Gastroesophageal sphincter (tissue), 4 donors: ENCODE measurements at regions not wholly inside any gene's neighbourhood (a gene's known extent, or its start where the extent isn't known, plus 50 kb on each side); places are given as distances from the start of the nearest gene placed in this dataset.

Experiments used
- ATAC-seq: fragments of 150-250 bp; one replicate; pipeline ENCODE4 v1.9.1; 2016; ENCODE audit warnings: mild to moderate bottlenecking, moderate library complexity
- H3K27ac ChIP-seq, 4 donors: fragments of 200-600 bp; sonication (generic) in 3 of 4; 1 replicate in 3 of 4; 2 replicates in 1 of 4; pipeline ENCODE4 v1.5.1; 2016 to 2019
- H3K27me3 ChIP-seq: fragments of 200-600 bp; sonication (generic); one replicate; pipeline ENCODE4 v1.5.1; 2019
- H3K36me3 ChIP-seq, 2 donors: fragments of 200-600 bp; sonication (generic); one replicate each; pipeline ENCODE4 v1.5.1; 2019; ENCODE audit warnings: control low read depth in 1 of 2
- H3K4me1 ChIP-seq, 3 donors: fragments of 200-600 bp; sonication (generic); 1 replicate in 2 of 3; 2 replicates in 1 of 3; pipeline ENCODE4 v1.5.1; 2016 to 2019; ENCODE audit warnings: control low read depth in 2 of 3
- H3K4me3 ChIP-seq, 2 donors: fragments of 200-600 bp; sonication (generic); one replicate each; pipeline ENCODE4 v1.5.1; 2019; ENCODE audit warnings: mild to moderate bottlenecking in 1 of 2, moderate library complexity in 1 of 2
- H3K9me3 ChIP-seq, 3 donors: fragments of 200-600 bp; sonication (generic); one replicate each; pipeline ENCODE4 v1.5.1; 2017 to 2019; ENCODE audit warnings: control low read depth in 2 of 3
- CTCF ChIP-seq, 4 experiments: fragments of 200-600 bp in 2 of 4; fragments of 450-650 bp in 2 of 4; sonication (generic) in 1 of 4; IDR thresholded peaks; one replicate each; pipeline ENCODE4 v1.5.1; 2017 to 2019; ENCODE audit warnings: antibody characterized with exemption in 4 of 4, mild to moderate bottlenecking in 2 of 4, moderate library complexity in 2 of 4
- EP300 ChIP-seq: sonication (generic); formaldehyde crosslinking; IDR thresholded peaks from one replicate; pipeline ENCODE4 v1.6.1; 2017; ENCODE audit warnings: antibody characterized with exemption, mild to moderate bottlenecking
- POLR2A ChIP-seq, 2 donors: fragments of 450-650 bp; IDR thresholded peaks; one replicate each; pipeline ENCODE4 v1.6.1; 2017; ENCODE audit warnings: antibody characterized with exemption in 2 of 2, mild to moderate bottlenecking in 2 of 2, moderate library complexity in 1 of 2
- POLR2AphosphoS5 ChIP-seq: sonication (generic); formaldehyde crosslinking; IDR thresholded peaks from one replicate; pipeline ENCODE4 v1.6.1; 2017; ENCODE audit warnings: antibody characterized with exemption
- WGBS, 2 donors: methylation state at CpG; one replicate each; pipeline ENCODE4 v1.1.5; 2018; ENCODE audit warnings: low coverage in 1 of 2; 5-methylcytosine and 5-hydroxymethylcytosine counted together

- H3K27me3 ChIP-seq: no peaks in the 10 kb centered on the region
- 85 to 100% methylated on average over 1 to 3 of the region's 3 CpGs for WGBS, 2 donors
- H3K4me3 ChIP-seq: no peak overlapping the region
- no peaks in the 10 kb centered on the region for H3K9me3 ChIP-seq
- TF ChIP-seq EP300 (no peak), POLR2AphosphoS5 (no peak), POLR2A (IDR thresholded peaks at IDR 0.05) (no peak), CTCF (IDR thresholded peaks at IDR 0.05) (no peak)
- no peak overlapping the region for H3K27ac ChIP-seq
- no peaks in the 10 kb centered on the region for H3K4me1 ChIP-seq
- no peaks in the 10 kb centered on the region for H3K36me3 ChIP-seq
- no peak for ATAC-seq
These were observed 280.7 kb upstream of the ATP5MC3 start for GRCh38 chr2:175462246-175462645.

- no peaks in the 10 kb centered on the region for H3K4me1 ChIP-seq
- no peak overlapping the region for H3K4me3 ChIP-seq
- TF ChIP-seq EP300: no peak
- no peak for TF ChIP-seq POLR2AphosphoS5
- TF ChIP-seq POLR2A (IDR thresholded peaks at IDR 0.05): no peak
- H3K36me3 ChIP-seq: no peaks in the 10 kb centered on the region
- no peaks in the 10 kb centered on the region for H3K9me3 ChIP-seq
- 64 to 70% methylated on average over 5 of the region's 5 CpGs for WGBS, 2 donors
- no peak overlapping the region for H3K27ac ChIP-seq
- ATAC-seq: no peak
- H3K27me3 ChIP-seq: no peaks in the 10 kb centered on the region
These were observed 280.3 kb upstream of the ATP5MC3 start for GRCh38 chr2:175461839-175462238.

GRCh38 chr2:175457895-175458448, 276.5 kb upstream of the ATP5MC3 start:
- Histone ChIP-seq H3K9me3 (no peaks in the 10 kb centered on the region), H3K4me3 (no peak overlapping the region), H3K27me3 (peaks cover 10% of the 10 kb centered on the region), H3K27ac (no peak overlapping the region), H3K36me3 (no peaks in the 10 kb centered on the region), H3K4me1 (no peaks in the 10 kb centered on the region)
- WGBS, 2 donors: 42 to 44% methylated on average over 7 of the region's 7 CpGs
- no peak for ATAC-seq
- TF ChIP-seq POLR2A (IDR thresholded peaks at IDR 0.05) (no peak), CTCF (IDR thresholded peaks at IDR 0.05) (no peak), EP300 (no peak), POLR2AphosphoS5 (no peak)

GRCh38 chr2:175454953-175455389, 273.5 kb upstream of the ATP5MC3 start:
- no peaks in the 10 kb centered on the region for H3K36me3 ChIP-seq
- no peak for ATAC-seq
- 56 to 83% methylated on average over 1 to 4 of the region's 4 CpGs for WGBS, 2 donors
- no peak overlapping the region for H3K27ac ChIP-seq
- peaks cover 10% of the 10 kb centered on the region for H3K27me3 ChIP-seq
- no peak overlapping the region for H3K4me3 ChIP-seq
- H3K4me1 ChIP-seq: no peaks in the 10 kb centered on the region
- no peaks in the 10 kb centered on the region for H3K9me3 ChIP-seq
- TF ChIP-seq EP300 (no peak), POLR2A (IDR thresholded peaks at IDR 0.05) (no peak), POLR2AphosphoS5 (no peak), CTCF (IDR thresholded peaks at IDR 0.05) (no peak)

- no peaks in the 10 kb centered on the region for H3K9me3 ChIP-seq
- no peak for TF ChIP-seq POLR2AphosphoS5
- no peaks in the 10 kb centered on the region for H3K4me1 ChIP-seq
- no peak overlapping the region for H3K4me3 ChIP-seq
- H3K27me3 ChIP-seq: peaks cover 12% of the 10 kb centered on the region
- H3K36me3 ChIP-seq: no peaks in the 10 kb centered on the region
- H3K27ac ChIP-seq: no peak overlapping the region
- 54% methylated on average over 2 of the region's 2 CpGs; no CpG with 5 or more reads in 1 of the 2 donors for WGBS, 2 donors
- no peak for ATAC-seq
These were observed 268.7 kb upstream of the ATP5MC3 start for GRCh38 chr2:175450029-175450760.

- H3K36me3 ChIP-seq: no peaks in the 10 kb centered on the region
- no peak for TF ChIP-seq POLR2A (IDR thresholded peaks at IDR 0.05)
- TF ChIP-seq EP300: no peak
- TF ChIP-seq CTCF (IDR thresholded peaks at IDR 0.05): no peak
- no peak for TF ChIP-seq POLR2AphosphoS5
- H3K27ac ChIP-seq: no peak overlapping the region
- no peak overlapping the region for H3K4me3 ChIP-seq
- peaks cover 12% of the 10 kb centered on the region for H3K27me3 ChIP-seq
- H3K4me1 ChIP-seq: no peaks in the 10 kb centered on the region
- no peak for ATAC-seq
- no peaks in the 10 kb centered on the region for H3K9me3 ChIP-seq
These were observed 268.1 kb upstream of the ATP5MC3 start for GRCh38 chr2:175449616-175450015.
